GM11168 (cell line): ENCODE measurements at regions not wholly inside any gene's neighbourhood (a gene's known extent, or its start where the extent isn't known, plus 50 kb on each side); places are given as distances from the start of the nearest gene placed in this dataset.

Experiments
- in situ Hi-C: fragments of 300-500 bp; cut with MboI; formaldehyde crosslinking; loops from one replicate; pipeline ENCODE4 v1.12.0; 2022; ENCODE audit warnings: low sequenced_read_pairs; ENCODE audit not compliant: unreplicated experiment

DNA sequence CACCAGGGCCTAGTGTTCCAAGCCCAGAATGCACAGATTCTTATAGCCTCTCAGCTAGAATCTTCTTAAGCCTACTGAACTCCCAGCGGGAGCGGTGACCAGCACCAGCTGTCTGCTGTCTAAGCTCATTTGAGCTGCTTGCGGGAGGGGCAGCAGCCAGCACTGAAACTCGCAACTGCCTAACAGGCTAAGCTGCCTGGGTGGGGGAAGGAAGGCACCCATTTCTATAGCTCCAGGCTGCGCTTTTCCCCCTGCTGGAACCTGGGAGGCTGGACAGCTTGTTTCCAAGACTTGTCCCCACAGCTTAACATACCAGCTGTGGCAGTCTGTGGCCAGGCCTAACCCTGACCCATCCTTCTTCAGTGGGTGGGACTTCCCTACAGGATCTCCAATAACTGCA lies 512.9 kb downstream of the EFNA5 start:
- in situ Hi-C loops = no loop called here

DNA sequence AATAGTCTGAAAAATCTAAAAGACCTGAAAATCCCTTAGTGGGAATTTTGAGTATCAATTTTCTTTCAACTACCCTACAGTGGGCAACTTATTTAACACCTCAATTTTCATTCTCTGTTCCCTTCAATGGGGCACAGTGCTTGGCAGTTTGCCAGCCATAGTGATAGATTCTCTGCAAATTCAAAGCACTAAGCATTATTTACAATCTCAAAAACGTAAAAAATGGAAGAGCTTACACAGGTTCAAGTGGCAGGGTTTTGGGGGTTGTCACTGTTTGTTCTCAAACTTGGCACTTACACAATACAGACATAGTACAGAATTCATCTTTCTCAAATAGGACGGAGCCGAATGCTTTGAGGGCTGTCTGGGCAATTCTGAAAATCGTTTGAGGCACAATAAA lies 515.0 kb downstream of the EFNA5 start:
- in situ Hi-C loops = no loop called here

DNA sequence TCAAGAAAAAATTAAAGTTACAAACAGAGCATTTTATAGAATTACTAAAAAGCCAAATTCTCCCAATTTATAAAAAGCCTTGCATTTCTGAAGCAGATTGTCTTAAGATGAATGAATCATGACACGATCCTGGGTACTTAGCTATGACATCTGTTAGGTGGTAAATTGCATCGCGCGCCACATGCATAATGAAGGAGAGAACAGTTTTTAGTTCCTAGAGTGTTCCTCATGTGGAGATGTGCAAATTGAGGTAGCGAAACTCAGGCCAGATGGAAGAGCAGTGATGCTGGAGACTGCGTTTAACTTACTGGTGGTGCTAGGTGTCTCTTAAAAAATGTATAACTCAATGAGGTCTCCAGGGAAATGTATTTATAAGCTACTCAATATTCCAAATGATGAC lies 516.1 kb downstream of the EFNA5 start:
- in situ Hi-C loops = no loop called here

DNA sequence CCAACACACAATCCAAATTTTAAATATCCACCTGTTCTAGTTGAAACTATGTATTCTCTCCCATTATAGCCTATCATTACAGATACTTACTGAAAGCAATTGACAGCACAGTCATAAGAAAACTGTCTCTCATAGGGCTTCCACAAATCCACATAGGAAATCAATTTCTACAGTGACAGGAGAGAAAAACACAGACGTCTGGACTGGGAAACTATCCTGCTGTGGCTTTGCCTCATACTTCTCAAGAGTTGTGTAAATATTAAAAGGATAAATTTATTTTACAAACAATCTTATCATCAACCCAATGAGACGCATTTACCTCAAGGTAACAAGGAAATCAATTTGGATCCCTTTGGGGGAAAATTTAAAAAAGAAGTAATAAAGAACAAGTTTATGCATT lies 517.5 kb downstream of the EFNA5 start:
- in situ Hi-C loops = no loop called here

DNA sequence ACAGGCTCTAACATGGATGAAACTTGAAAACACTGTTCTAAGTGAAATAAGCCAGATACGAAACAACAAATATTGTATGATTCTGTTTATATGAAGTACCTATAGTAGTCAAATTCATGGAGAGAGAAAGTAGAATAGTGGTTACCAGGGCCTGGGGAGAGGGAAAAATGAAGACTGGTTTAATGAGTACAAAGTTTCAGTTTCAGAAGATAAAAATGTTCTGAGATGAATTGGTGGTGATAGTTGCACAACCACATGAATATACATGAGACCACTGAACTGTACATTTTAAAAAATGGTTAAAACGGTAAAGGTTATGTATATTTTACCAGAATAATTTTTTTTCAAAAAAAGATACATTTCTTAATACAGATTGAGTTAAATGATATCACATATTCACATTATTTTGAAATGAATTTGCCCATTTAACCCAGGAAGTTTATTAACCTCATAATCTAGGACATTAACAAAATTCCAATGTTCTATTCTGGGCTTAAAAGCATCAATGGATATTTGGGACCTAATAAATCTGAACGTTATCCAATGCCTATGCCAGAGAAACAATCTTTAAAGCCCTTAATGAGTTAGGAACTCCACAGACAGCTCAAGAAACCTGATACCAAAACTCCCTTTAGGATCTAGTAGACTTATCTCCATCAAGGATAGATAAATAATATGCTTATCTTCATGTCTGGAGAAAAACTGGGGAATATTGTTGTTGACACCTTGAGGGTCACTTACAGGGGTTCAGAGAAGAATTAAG lies 521.3 kb downstream of the EFNA5 start:
- in situ Hi-C loops = no loop called here

DNA sequence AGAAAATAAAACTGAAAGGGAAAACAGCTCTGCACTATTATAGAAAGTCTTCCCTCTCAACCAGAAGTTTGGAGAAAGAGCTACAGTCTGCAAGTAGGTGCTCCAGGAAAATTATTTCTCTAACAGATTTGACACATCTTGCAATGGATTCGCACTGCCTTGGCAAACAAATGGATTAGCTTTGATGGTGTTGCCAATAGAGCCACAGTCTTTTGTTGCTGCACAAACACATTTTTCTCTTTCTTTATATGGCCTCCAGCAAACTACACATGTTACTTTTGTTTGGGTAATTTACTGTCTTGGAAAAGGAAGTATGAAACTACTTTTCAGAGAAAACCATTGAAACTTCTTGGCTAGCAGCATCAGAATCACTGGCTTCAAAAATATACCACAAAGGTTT lies 523.1 kb downstream of the EFNA5 start:
- in situ Hi-C loops = no loop called here

DNA sequence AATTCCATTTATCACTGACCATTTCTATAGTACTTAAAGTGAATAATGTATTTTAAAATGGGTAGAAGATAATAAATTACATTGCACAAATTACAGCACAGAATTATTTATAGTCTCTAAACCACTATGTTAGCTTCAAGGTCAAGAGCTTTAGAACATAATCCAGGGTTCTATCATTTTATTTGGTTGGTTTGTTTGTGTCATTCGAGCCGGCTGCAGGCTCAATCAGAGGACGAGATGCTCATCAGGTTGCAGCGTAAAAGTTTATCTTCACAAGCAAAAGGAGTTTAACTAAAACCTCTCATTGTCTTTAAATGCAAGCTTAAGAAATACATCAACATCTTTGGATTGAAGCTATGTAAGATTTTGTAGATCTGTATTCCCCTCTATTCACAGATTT lies 523.8 kb downstream of the EFNA5 start:
- in situ Hi-C loops = no loop called here

DNA sequence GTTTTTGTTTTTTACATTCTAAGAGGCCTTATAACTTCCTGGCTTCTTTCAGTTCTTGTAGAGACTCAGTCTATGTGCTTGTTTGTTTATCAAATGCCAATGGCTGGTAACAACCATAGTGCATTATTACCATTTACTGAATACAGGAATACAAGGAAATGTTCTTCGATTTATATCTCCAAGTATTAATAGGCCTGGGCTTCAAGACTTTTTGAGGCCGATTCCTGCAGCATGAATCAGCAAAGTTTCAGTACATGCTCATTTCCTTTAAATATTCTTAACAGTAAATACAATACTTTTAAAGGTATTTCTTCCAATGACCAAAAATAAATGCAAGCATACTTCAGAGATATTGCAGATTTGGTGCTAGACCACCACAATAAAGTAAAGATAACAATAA lies 535.3 kb downstream of the EFNA5 start:
- in situ Hi-C loops = no loop called here

DNA sequence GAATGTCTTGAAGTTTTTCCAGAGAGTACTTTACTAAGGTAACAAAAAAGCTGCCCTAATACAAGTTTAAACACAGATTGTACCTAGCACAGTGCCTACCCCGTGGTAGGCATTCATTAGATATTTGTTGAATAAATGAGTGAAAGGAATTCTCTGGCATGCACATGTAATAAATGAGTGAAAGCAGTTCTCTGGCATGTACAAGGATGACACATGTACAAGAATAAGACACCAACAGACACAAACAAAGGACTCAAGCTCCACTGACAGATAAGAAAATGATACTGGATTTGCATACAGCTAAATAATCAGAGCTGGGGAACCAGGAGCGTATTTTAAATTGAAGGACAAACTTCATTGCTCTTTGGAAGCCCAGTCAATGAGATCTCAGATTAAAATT lies 535.8 kb downstream of the EFNA5 start:
- in situ Hi-C loops = no loop called here

DNA sequence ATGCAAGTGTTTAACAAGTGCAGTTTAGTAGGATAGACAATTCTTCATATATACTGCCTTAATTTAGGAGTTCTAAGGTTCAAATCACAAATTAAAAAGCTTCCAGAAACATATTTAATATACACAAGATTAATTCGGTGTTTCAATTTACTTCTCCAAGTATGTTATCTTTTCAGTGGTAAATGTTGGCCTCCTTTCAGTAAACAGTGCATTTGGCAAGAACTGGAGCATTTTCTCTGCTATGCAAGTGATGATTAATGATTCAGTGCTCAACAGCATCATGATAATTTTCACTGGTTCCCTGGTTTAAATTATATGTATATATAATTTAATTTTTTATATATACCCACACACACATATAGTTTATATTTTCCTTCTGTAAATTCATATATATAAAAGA lies 541.7 kb downstream of the EFNA5 start:
- in situ Hi-C loops = no loop called here

DNA sequence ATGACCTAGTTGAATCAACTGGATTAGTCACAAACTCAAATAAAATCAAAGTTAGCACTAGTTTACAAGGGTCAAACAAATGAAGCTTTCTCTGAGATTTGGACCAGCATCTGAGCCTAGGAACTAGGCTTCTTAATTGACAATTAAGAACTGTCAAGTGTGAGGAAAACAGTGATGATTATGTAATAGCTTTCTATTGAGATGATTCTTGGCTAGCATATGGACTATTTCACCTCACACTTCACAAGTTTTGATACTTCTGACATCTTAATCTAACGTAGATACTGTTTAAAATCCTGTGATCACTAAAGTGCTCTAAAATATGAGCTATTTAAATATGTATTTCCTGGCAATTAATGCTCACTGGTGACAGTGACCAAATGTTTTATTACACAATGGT lies 542.9 kb downstream of the EFNA5 start:
- in situ Hi-C loops = no loop called here

DNA sequence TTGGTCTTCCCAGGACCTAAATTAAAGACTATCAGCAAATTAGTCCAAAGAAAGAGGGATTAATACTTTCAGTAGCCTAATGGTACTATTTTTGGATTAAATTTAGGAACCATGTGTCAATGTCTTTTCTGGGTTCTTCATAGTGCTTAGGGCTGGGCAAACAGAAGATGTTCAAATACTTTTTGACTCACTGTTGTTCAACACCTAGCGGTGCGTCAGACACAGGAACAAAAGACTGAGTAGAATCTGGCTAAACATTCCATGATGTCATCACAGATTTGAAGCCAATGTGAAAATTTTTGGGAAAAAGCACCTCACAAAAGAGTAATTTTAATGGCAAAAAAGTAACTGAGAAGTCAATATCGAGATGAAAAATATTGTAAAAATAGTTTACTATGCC lies 544.4 kb downstream of the EFNA5 start:
- in situ Hi-C loops = no loop called here

DNA sequence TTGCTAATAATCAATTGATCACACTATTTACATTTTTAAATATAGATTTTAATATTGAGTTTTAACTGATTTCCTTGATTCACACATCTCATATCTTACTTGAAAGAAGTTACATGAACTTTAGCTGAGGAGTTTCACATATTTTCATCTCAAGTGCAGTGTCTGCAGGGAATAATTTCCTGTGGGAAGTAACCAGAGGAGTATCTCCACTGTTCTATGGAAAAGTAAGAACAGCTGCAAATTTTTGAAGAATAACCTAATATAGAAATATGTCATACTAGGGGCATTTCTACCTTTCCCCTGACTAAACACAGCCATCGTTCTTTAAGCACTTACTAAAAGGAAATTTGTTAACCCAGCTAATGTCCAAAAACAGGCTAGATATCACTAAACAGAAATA lies 546.4 kb downstream of the EFNA5 start:
- in situ Hi-C loops = no loop called here

DNA sequence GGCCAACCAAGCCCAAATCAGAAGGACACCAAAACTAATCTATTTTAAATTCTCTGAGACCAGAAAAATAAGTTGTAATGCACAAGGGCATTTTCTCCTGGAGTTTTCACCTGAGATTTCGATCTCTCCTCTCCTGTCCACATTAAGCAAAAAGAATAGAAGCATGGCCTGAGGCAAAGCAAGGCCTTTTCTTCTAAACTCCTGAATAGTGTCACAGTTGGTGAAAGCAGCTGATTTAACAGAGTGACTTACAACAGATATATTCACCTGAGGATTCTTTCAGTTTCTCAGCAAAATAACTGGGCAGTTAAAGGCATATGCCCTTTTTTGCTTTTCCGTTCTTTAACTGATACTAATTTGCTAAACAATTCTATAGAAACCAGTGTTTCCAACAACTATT lies 547.7 kb downstream of the EFNA5 start:
- in situ Hi-C loops = no loop called here

DNA sequence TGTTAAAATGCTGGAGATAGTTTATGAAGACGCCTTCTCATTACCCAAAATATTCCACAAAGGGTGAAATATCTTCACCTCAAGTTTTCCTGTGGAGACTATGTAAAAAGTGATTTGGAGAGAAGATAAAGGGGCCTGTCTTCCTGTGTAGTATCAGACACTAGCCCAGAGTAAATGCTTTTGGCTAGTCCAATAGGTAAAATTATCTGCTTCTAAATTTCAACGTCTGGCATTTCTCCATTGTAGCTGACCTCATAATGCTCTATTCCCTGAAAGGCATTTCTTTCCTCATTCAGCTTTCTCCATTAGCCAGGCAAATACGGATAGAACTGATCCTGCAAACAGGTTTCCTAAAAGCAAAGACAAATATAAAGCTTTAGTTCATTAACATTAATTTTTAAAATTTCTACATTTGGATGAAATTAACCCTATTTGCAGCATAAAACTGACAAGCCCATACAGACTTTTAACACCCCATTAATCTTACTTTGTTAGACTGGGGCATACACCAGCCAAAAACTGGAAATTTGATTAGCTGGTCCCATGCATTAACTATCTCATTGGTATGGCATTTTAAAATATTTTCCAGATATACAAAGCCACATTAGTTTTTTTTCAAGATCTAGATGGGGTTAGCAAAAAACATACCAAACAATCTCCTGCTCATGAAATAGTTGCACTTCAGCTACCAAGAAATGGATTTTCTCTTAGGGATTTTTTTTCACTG lies 548.8 kb downstream of the EFNA5 start:
- in situ Hi-C loops = no loop called here

DNA sequence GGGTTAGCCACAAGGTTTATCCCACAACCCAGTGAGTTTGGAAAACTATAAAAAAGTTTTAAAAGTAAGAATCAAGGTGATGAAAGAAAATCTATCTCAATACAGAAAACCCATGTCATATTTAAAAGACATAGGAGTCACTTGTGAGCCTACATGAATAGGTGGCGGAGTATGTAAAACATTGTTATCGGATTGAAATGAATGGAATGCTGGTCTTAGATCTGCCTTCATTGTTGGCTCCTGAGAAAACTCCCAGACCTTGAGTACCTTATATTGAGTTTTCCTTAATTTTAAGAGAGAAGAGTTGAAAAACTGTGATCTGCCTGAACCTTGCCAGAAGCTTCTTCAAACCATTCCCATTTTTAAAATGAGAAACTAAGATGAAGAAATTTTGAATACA lies 551.1 kb downstream of the EFNA5 start:
- in situ Hi-C loops = no loop called here

DNA sequence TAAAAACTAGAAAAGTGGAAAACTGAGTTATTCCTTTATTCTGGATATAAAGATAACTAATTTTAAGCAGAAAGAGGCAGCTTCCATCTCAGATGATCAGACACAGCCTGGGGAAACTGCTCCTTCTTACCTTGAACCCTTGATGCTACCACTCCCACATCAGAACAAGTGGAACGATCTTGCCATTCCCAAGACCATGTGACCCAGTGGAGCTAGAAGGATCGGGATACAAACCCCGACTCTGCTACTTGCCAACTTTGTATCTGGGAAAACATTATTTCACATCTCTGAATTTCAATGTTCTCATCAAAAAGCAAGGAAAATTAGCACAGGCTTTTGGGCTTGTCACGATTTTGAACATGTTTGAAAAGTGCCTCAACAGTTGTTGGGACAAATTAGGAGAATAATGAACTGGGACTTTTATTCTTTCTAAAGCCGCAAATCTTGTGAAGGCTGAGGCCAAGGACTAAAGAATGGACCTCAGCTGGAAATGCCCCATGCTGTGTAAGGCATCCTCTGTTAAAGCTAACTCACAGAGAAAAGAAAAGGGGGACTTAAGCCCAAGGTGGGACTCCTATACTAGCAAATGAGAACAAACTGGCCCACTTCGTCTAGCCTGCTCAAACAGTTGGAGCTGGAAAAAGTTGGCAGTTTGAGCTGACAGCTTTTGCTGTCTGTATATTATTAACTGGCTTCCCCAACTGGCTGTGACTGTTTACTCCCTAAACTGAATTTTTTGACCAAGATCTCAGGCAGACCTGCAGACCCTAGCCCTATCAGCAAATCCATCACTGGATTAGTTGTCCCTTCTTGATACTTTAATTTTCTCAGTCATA lies 552.3 kb downstream of the EFNA5 start:
- in situ Hi-C loops = no loop called here

DNA sequence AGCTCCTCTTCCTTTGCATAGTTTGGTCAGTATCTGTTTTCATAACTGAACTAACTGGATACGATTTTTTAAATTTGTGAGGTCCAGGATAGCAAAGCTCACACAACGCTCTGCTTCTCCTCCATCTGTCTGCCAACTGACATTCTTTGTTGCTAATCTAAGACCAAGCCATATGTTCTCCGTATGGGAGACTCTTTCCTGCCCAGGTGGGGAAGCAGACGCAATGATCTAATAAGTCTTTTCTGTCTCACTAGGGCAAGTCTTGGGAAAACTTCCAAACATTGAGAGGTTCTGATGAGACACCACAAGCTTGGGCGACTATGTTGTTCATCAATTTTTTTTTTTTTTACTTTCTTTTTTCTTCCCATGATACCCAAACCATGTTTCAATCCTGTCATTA lies 558.5 kb downstream of the EFNA5 start:
- in situ Hi-C loops = no loop called here

DNA sequence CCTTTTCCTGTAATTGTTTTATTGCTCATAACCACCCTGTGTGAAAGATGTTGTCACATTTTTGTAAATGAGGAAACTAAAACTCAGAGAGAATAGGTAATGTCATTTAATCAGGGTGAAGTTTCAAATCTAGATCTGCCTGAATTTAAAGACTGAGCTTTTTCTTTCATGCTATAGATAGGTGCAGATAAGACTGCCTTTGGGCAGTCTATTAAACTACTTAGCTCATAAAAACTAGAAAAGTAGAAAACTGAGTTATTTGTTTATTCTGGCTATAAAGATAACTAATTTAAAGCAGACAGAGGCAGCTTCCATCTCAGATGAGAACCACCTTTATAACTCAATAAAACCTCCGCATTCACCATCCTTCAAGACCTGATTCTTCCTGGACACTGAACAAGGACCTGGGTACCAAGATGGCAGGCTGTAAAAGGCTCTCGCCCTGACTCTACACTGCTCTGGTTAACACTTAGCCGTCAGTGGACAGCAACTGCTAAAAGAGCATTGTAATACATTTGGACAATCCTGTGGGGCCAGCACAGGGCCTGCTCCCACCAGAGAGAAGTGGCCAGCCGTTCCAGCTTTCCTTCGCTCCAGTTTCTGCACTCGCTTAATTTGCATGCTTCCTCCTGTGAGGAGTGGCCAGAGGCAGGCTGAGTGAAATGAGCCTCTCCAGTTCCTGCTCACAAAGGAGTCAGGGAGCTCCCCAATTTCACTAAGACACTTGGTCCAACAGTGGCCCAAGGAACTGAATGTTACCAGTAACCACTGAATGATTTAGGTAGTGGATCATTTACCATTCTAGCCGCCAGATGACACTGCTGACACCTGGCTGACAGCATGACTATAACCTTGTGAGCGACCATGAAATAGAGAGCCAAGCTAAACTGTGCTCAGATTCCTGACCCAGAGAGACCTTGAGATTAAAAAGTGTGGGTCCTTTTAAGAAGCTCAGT lies 566.4 kb downstream of the EFNA5 start:
- in situ Hi-C loops = no loop called here

DNA sequence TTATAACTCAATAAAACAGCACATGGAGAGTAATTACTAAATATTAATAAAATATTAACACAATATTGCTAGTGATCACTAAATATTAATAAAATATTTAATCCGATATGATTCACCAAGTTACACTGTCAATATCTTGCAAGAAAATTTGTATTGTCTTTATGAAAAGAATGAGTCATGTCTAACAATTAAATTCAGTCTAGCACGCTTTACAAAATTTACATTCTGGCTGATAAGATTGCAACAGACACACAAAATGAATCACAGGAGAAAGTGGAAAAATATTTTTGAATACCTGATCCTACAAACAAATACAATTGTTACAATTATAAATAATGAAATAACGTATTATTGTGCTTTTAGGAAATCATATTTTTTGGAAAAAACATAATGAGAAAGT lies 567.2 kb downstream of the EFNA5 start:
- in situ Hi-C loops = no loop called here
